ENCODE measurements at regions not wholly inside any gene's neighbourhood (a gene's known extent, or its start where the extent isn't known, plus 50 kb on each side); places are given as distances from the start of the nearest gene placed in this dataset.

- Histone ChIP-seq H3K9me3 (replicated peaks; ENCODE audit: control insufficient read depth, insufficient read depth, low read length) (no peaks in the 10 kb centered on the region), H3K9ac (ENCODE audit: control insufficient read depth, insufficient read depth, low read length) (no peak overlapping the region), H3K27ac (ENCODE audit: control insufficient read depth, insufficient read depth) (no peak overlapping the region), H3K27me3 (replicated peaks in 1 of 2; ENCODE audit: control insufficient read depth in 2 of 2, insufficient read depth in 2 of 2, low read length in 1 of 2) (no peaks in the 10 kb centered on the region), H3K4me1 (ENCODE audit: control insufficient read depth, insufficient read depth, low read length) (no peaks in the 10 kb centered on the region), H4K20me1 (ENCODE audit: control insufficient read depth, insufficient read depth) (no peaks in the 10 kb centered on the region), H3K4me2 (ENCODE audit: control insufficient read depth, insufficient read depth) (no peak overlapping the region), H3K79me2 (ENCODE audit: control insufficient read depth, insufficient read depth, low read length) (no peaks in the 10 kb centered on the region), H3K36me3 (ENCODE audit: control insufficient read depth in 2 of 2, insufficient read depth in 2 of 2, low read length in 1 of 2) (no peaks in the 10 kb centered on the region), H2AFZ (ENCODE audit: control insufficient read depth, low read depth, low read length) (no peak overlapping the region), H3K4me3 (no peak overlapping the region)
- ChIA-PET POLR2A (no interaction called here), CTCF (no interaction called here), SMC1A (ENCODE audit: uncharacterized antibody, unreplicated experiment) (no interaction called here), RAD21 (ENCODE audit: unreplicated experiment) (no interaction called here)
- ATAC-seq (no peak), DNase-seq (ENCODE audit: low read depth, low spot score) (no peak), FAIRE-seq (no peak)
- TF ChIP-seq GATAD2B (conservative IDR thresholded peaks at IDR 0.05; ENCODE audit: low read depth), result no peak
- no peak for TF ChIP-seq TAF1 (IDR thresholded peaks at IDR 0.05; ENCODE audit: borderline replicate concordance, low read depth, low read length)
- TF ChIP-seq SIX5 (IDR thresholded peaks at IDR 0.05; ENCODE audit: low read depth, low read length, severe bottlenecking), result no peak
- TF ChIP-seq KAT2A (conservative IDR thresholded peaks at IDR 0.05; ENCODE audit: control insufficient read depth, low read depth, low read length), result no peak
- TF ChIP-seq PAX5 (IDR thresholded peaks at IDR 0.05; ENCODE audit: borderline replicate concordance, low read depth, low read length), result no peak
- no peak for TF ChIP-seq NR2C2 (IDR thresholded peaks at IDR 0.05; ENCODE audit: borderline replicate concordance, control insufficient read depth, insufficient read length, low read depth)
- no peak for TF ChIP-seq SMC3 (IDR thresholded peaks at IDR 0.05; ENCODE audit: borderline replicate concordance, low read length)
- no peak for TF ChIP-seq ZZZ3 (IDR thresholded peaks at IDR 0.05; ENCODE audit: control insufficient read depth, insufficient read length, low read depth)
- TF ChIP-seq NRF1 (conservative IDR thresholded peaks at IDR 0.05; ENCODE audit: low read depth, low read length), result no peak
- TF ChIP-seq IKZF1 (conservative IDR thresholded peaks at IDR 0.05), result no peak
- no peak for TF ChIP-seq ATF7 (IDR thresholded peaks at IDR 0.05; ENCODE audit: low read depth)
- TF ChIP-seq CHD2 (IDR thresholded peaks at IDR 0.05; ENCODE audit: borderline replicate concordance, low read depth, low read length), result no peak
- intact Hi-C loops (cut with micrococcal nuclease; ENCODE audit: unreplicated experiment), result no loop called here
- WGBS (ENCODE audit: insufficient coverage, insufficient replicate concordance, low lambda C conversion rate, missing lambda C conversion rate), result 3% methylated on average over 2 of the region's 2 CpGs
- no TSS peak for BruUV-seq (replicated peaks)
- in situ Hi-C loops (cut with MboI), result no loop called here
These were observed 160.8 kb upstream of the FANCL start for GRCh38 chr2:58401936-58402335.

Data from GM12878 (cell line).